ENCODE measurements at regions not wholly inside any gene's neighbourhood (a gene's known extent, or its start where the extent isn't known, plus 50 kb on each side); places are given as distances from the start of the nearest gene placed in this dataset.

DNA sequence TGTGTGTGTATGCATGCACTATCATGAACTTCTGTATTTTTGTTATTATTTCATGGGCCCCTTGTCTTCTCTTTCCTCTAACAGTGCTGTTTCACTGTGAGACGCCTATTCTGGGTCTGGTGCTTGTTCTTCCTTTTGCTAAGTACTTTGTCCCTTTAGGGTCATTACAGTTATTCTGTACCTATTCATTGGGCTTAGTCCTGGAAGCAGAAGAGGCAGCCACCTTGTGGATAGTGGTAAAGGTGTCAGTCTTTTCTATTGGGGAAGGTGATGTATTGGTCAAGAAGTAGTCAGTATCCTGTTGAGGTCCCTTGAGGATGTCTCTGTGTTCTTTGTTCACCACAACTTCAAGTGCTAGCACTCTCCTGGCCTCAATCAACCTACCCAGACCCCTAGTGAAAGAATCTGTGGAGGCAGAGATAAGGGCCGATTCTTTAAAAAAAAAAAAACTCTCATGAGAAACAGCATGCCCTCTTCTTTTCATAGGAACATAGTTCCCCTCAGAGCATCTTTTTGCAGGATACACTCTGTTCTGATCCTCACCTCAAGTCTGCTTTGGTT, 593.8 kb downstream of the SPRY1 start:
- no peak for DNase-seq (ENCODE audit: low read depth in 2 of 2)
- no peak overlapping the region for H3K4me3 ChIP-seq (replicated peaks in 1 of 2; ENCODE audit: low read depth in 2 of 2, low read length in 2 of 2)
- TF ChIP-seq, protein P1, sequence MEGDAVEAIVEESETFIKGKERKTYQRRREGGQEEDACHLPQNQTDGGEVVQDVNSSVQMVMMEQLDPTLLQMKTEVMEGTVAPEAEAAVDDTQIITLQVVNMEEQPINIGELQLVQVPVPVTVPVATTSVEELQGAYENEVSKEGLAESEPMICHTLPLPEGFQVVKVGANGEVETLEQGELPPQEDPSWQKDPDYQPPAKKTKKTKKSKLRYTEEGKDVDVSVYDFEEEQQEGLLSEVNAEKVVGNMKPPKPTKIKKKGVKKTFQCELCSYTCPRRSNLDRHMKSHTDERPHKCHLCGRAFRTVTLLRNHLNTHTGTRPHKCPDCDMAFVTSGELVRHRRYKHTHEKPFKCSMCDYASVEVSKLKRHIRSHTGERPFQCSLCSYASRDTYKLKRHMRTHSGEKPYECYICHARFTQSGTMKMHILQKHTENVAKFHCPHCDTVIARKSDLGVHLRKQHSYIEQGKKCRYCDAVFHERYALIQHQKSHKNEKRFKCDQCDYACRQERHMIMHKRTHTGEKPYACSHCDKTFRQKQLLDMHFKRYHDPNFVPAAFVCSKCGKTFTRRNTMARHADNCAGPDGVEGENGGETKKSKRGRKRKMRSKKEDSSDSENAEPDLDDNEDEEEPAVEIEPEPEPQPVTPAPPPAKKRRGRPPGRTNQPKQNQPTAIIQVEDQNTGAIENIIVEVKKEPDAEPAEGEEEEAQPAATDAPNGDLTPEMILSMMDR (IDR thresholded peaks at IDR 0.05; ENCODE audit: low read depth, low read length): no peak

DNA sequence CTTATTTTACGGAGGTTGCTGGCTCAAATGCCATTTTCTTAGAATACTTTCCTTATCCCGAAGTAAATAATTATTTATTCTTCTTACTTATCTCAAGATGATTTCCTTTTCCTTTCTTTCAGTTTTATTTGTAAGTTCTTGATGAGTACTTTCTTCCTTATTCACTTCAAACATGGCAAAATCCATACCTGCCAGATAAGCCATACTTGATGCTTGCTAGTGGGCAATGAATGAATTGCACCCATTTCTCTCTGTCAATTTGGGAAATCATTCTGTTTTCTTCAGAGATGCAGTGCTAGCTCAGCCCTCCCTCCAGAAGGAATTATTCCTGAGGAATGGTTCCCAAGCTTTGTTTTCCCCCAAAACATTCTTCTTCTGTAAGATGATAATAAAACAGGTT, 598.3 kb downstream of the SPRY1 start:
- no peak for DNase-seq (ENCODE audit: low read depth in 2 of 2)
- TF ChIP-seq, protein P1 (IDR thresholded peaks at IDR 0.05; ENCODE audit: low read depth, low read length): peak; percentile 30
- H3K4me3 ChIP-seq (replicated peaks in 1 of 2; ENCODE audit: low read depth in 2 of 2, low read length in 2 of 2): no peak overlapping the region

DNA sequence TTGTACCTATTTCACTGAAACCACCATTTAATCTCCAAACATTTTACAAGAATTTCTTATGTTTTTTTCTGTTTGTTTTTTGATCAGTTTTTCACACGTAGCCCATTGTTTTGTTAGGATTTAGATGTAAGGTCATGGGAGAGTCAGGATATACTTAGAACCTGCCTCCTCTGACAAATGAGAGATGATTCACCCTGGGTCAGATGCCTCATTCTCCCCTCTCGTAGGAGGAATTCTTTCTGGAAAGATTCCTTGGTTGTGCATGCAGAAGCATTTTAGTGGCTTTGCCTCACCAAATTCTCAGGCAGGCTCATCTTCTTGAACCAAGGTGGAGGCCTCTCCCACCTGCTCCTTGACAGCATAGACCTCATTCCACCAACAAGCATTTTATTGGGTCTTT, 599.3 kb downstream of the SPRY1 start:
- DNase-seq (ENCODE audit: low read depth in 2 of 2): peak; percentile 72 to 86
- TF ChIP-seq, protein P1 (IDR thresholded peaks at IDR 0.05; ENCODE audit: low read depth, low read length): no peak
- no peak overlapping the region for H3K4me3 ChIP-seq (replicated peaks in 1 of 2; ENCODE audit: low read depth in 2 of 2, low read length in 2 of 2)

DNA sequence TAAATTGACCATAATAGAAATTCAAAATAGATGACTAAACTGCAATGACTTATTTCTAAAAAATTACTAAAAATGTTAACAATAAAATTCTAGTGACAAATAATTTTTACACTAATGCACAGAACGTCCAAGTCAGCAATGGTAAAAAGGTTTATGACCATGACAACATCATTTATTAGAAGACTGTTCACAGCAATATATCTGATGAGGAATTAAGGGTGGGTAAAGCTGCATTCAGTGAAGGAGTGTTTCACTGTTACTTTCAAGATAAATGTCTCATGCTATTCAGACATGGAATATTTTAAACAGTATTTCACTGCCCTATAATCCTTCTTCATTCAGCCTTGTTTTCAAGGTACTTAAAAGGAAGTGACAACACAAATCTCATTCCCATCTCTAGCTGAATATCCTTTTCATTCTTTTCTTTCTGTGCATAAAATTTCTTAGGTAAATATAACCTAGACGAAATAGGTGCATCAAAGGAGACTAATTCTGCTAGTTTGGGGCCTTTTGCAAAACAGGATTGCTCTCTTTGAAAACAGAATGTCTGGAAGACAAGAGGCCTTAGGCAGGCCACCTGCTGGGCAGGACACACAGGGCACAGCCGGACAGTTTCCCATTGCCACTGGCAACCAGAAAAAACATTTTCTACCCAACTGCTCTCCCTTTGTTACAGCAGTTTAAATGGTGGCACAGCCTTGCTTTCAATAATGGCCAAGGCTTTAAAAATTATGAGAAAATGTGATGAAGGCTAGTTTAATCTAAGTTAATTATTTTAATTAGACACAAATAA, 600.3 kb downstream of the SPRY1 start:
- no peak for DNase-seq (ENCODE audit: low read depth in 2 of 2)
- H3K4me3 ChIP-seq (replicated peaks in 1 of 2; ENCODE audit: low read depth in 2 of 2, low read length in 2 of 2): no peak overlapping the region
- TF ChIP-seq, protein P1 (IDR thresholded peaks at IDR 0.05; ENCODE audit: low read depth, low read length): no peak

DNA sequence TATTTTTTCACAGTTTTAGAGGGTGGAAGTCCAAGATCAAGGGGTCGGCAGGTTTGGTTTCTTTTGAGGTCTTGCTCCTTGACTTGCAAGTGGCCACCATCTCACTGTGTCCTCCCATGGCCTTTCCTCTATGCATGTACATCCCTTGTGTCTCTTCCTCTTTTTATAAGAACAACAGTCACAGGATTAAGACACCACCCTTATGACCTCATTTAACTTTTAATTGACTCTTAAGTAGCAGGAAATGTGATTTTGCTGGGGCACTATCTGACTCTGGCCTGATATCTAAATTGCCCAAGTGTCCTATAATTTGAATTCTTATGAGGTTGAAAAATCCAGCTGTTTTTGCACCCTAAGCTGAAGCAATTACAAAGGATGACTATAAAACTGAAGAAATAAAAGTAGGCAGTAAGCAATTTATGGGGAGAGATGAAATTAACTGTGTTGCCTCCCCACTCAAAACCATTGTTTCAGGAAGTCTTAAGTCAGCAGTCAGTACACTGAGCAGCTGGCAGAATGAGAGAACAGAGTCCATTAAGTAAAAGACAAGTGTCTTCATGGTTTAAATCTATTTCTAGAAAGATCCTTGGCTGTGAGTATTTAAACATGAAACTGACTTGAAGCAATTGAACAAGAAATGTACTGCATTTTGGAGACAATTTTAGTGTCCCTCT, 601.3 kb downstream of the SPRY1 start:
- H3K4me3 ChIP-seq (replicated peaks in 1 of 2; ENCODE audit: low read depth in 2 of 2, low read length in 2 of 2): no peak overlapping the region
- no peak for DNase-seq (ENCODE audit: low read depth in 2 of 2)
- TF ChIP-seq, protein P1 (IDR thresholded peaks at IDR 0.05; ENCODE audit: low read depth, low read length): no peak

DNA sequence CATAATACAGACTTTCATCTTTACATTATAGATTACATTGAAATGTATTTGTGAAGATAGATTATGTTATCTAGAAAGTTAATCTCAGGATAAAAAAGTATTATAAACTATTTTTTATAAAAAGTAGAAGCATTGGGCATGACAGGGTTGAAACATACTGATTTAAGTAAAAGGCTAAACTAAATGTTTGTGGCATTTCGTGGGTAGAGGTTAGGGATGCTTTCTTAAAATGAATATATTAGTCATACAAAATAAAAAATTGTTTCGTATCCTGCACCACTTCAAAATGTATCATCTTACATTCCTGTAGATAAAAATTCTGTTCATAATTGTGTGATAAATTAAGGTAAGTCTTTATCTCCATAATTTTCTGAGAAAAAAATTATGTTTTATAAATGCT, 603.6 kb downstream of the SPRY1 start:
- H3K4me3 ChIP-seq (replicated peaks in 1 of 2; ENCODE audit: low read depth in 2 of 2, low read length in 2 of 2): no peak overlapping the region
- TF ChIP-seq, protein P1 (IDR thresholded peaks at IDR 0.05; ENCODE audit: low read depth, low read length): no peak
- DNase-seq (ENCODE audit: low read depth in 2 of 2): no peak
